Inflammatory macrophage treated with lipopolysaccharide for 1 hour (primary cell): ENCODE measurements at regions not wholly inside any gene's neighbourhood (a gene's known extent, or its start where the extent isn't known, plus 50 kb on each side); places are given as distances from the start of the nearest gene placed in this dataset.
A peak's percentile ranks its signal among the peaks of the same experiment; 100 is the strongest.
"Not testable (repeated sequence)": the region's sequence is repeated elsewhere in the genome, so short reads cannot be mapped to it uniquely, and the experiment has no call there.

Experiments used
- DNase-seq, 2 donors: peaks; one replicate each; pipeline ENCODE4 v3.0.0-alpha.2; 2020 to 2022

GRCh38 chr5:109574985-109575384 is 114.7 kb upstream of the MAN2A1 start:
- DNase-seq: no peak

DNA sequence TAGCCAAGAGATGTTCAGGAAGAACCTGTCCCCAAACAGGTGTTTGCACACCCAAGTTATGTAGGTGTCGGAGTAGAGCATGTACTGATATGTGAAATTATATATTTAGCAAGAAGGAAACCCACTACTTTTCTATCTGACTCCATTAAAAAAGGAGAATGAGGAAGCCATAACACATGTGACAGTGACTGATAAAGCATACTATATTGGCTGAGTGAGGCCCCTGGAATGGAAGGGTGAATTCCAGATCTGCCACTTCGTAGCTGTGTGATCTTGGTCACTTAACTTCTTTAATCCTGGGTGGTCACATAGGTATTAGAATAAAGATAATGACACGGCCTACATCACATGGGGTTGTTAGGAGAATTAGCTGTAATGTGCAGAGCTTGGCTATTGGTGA is 116.0 kb upstream of the MAN2A1 start:
- no peak for DNase-seq

GRCh38 chr5:109573256-109573655 is 116.5 kb upstream of the MAN2A1 start:
- DNase-seq: no peak

GRCh38 chr5:109571785-109572184 is 117.9 kb upstream of the MAN2A1 start:
- DNase-seq: no peak

DNA sequence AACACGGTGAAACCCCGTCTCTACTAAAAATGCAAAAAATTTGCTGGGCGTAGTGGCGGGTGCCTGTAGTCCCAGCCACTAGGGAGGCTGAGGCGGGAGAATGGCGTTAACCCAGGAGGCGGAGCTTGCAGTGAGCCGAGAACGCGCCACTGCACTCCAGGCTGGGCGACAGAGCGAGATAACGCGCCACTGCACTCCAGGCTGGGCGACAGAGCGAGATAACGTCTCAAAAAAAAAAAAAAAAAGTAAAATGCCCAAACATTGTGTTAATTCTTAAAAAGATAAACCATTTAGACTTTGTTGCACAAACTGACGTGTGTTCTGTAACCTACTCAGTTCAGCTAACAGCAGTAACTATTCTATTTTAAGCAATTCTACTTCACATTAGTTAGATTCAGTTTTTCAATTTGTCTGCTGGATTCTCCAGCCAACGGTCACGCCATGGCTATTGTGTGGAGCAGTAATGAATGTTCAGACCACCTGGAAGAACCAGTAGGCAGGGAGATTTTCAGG is 119.3 kb upstream of the MAN2A1 start:
- DNase-seq: no peak

- DNase-seq: no peak
Observed at GRCh38 chr5:109567374-109568044, 122.2 kb upstream of the MAN2A1 start.

- no peak for DNase-seq
Observed at GRCh38 chr5:109566361-109566760, 123.4 kb upstream of the MAN2A1 start.

DNA sequence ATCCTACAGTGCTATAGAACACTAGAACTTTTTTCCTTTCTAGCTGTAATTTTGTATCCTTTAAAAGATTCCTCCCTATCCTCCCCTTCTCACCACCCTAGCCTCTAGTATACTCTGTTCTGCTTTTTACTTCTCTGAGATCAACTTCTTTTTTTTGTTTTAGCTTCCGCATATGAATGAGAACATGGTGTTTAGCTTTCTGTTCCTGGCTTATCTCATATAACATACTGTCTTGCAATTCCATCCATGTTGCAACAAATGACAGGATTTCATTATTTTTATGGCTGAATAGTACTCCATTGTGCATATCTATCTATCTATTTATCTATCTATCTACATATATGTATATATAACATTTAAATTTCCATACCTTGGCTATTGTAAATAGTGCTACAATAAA is 126.0 kb upstream of the MAN2A1 start:
- peak; percentile 51 to 54 for DNase-seq

GRCh38 chr5:109563189-109563588 is 126.5 kb upstream of the MAN2A1 start:
- no peak for DNase-seq

GRCh38 chr5:109562441-109562840 is 127.3 kb upstream of the MAN2A1 start:
- no peak for DNase-seq

- DNase-seq: no peak
Observed at GRCh38 chr5:109561447-109561846, 128.3 kb upstream of the MAN2A1 start.

DNA sequence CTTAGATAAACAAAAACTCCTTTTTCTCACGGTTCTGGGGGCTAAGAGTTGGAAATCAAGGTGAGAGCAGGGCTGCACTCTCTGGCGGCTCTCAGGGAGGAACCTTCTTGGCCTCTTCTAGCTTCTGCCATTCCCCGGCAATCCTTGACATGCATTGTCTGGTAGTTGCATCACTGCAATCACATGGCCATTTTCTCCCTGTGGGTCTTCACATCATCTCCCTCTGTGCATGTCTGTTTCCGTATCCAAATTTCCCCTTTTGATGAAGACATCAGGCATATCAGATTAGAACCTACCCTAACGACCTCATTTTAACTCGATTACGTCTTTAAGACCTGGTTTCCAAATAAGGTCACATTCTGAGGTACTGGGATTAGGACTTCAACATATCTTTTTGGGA is 129.2 kb upstream of the MAN2A1 start:
- DNase-seq: no peak

GRCh38 chr5:109558952-109559351 is 130.8 kb upstream of the MAN2A1 start:
- no peak for DNase-seq

DNA sequence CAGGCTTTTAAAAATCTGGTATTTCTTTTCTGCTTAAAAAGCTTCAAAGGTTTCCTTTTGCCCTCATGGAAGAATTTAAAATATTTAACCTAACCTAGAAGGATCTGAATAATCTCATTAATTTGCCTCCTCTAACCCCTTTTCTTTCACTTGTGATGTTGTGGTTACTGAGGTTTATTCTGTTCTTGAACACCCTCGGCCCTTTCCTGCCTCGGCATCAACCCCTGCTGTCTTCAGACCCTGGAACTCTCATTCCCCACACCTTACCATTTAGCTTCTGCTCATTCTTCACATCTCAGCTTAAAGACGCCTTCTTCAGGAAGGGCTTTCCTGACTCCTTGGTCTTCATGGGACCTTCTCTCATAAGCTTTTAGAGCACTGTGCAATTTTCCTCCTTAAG is 131.4 kb upstream of the MAN2A1 start:
- no peak for DNase-seq

DNA sequence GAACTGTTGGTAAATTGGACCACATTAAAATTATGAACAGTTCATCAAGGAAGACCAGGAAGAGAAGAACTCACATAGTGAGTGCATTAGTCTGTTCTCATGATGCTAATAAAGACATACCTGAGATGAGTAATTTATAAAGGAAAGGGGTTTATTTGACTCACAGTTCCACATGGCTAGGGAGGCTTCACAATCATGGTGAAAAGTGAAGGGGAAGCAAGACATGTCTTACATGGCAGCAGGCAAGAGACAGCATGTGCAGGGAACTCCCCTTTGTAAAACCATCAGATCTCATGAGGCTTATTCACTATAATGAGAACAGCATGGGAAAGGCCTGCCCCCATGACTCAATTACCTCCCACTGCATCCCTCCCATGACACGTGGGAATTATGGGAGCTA is 135.9 kb upstream of the MAN2A1 start:
- peak; percentile 18 to 29 for DNase-seq

DNA sequence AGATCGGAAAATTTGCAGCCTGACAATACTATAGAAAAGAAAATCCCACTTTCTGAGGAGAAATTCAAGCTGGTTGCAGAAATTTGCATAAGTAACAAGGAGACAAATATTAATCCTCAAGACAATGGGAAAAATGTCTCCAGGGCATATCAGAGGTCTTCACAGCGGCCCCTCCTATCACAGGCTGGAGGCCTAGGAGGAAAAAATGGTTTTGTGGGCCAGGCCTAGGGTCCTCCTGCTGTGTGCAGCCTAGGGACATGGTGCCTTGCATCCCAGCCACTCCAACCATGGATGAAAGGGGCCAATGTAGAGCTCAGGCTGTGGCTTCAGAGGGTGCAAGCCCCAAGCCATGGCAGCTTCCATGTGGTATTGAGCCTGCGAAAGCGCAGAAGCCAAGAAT is 138.5 kb upstream of the MAN2A1 start:
- not testable (repeated sequence) for DNase-seq

DNA sequence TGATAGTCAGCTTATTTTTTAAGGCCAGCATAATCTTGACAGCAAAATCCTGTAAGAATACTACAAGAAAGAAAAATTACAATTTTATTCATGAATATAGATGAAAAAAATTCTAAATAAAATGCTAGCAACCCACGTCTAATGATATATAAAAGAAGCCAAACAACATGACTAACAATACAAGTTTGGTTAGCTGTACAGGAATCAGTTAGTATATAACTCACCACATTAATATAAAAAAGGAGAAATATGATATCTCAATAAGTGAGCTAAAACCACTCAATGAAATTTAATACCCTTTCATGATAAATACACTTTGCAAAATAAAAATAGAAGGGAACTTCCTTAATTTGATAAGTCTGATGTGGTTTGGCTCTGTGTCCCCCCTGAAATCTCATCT is 139.7 kb upstream of the MAN2A1 start:
- DNase-seq: no peak

GRCh38 chr5:109546461-109546860 is 136.7 kb upstream of the PJA2 start:
- peak in 1 of 2 donors; percentile 7 for DNase-seq

DNA sequence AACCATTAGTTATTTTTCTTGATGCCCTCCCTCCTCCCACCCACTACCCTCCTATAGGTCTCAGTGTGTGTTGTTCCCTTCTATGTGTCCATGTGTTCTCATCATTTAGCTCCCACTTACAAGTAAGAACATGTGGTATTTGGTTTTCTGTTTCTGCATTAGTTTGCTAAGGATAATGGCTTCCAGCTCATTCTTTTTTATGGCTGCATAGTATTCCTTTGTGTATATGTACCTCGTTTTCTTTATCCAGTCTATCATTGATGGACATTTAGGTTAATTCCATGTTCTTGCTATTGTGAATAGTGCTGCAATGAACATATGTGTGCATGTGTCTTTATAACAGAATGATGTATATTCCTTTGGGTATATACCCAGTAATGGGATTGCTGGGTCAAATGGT is 135.1 kb upstream of the PJA2 start:
- not testable (repeated sequence) for DNase-seq

DNA sequence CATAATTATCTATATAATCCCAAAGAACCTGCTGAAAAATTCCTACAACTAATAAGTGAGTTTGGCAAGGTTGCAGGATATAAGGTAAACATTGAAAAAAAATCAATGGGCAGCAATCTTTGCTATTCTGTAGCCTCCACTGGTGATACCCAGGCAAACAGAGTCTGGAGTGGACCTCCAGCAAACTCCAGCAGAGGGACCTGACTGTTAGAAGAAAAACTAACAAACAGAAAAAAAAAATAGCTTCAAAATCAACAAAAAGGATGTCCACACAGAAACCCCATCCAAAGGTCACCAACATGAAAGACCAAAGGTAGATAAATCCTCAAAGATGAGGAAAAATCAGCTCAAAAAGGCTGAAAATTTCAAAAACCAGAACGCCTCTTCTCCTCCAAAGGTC is 128.9 kb upstream of the PJA2 start:
- not testable (repeated sequence) for DNase-seq

- DNase-seq: not testable (repeated sequence)
Observed at GRCh38 chr5:109535090-109535489, 125.3 kb upstream of the PJA2 start.

- DNase-seq: no peak
Observed at GRCh38 chr5:109533751-109534272, 124.0 kb upstream of the PJA2 start.

GRCh38 chr5:109532773-109533364 is 123.1 kb upstream of the PJA2 start:
- no peak for DNase-seq

- DNase-seq: no peak
Observed at GRCh38 chr5:109531262-109531661, 121.5 kb upstream of the PJA2 start.

- DNase-seq: no peak
Observed at GRCh38 chr5:109529987-109530386, 120.2 kb upstream of the PJA2 start.
